SK-N-SH (cell line): ENCODE measurements at regions not wholly inside any gene's neighbourhood (a gene's known extent, or its start where the extent isn't known, plus 50 kb on each side); places are given as distances from the start of the nearest gene placed in this dataset.

Source experiments
- CTCF ChIA-PET: fragments of 300-600, 350-600 bp; formaldehyde crosslinking; extraction: SDS; loops from one replicate; lab custom pipeline; 2021; lab: Yijun Ruan, JAX
- POLR2A ChIA-PET: fragments of 350-600 bp; sonication (Branson Sonifier 250); formaldehyde crosslinking; extraction: SDS; loops from one replicate; lab custom pipeline; 2020; ENCODE audit warnings: antibody characterized with exemption, inconsistent platforms; lab: Yijun Ruan, JAX
- DNase-seq: peaks from one replicate; pipeline ENCODE4 v3.0.0; 2012
- H2AFZ ChIP-seq: fragments of 200-600 bp; sonication (generic); 2 replicates; pipeline ENCODE4 v1.8.1; 2016; ENCODE audit warnings: antibody characterized with exemption, mild to moderate bottlenecking, low read depth
- H3F3A ChIP-seq: fragments of 200-600 bp; sonication (generic); replicated peaks from 2 replicates; pipeline ENCODE3; 2016; ENCODE audit warnings: antibody characterized with exemption, mild to moderate bottlenecking; ENCODE audit not compliant: insufficient read depth
- H3K27ac ChIP-seq, 2 experiments: fragments of 200-500 bp in 1 of 2; fragments of 200-600 bp in 1 of 2; sonication (Bioruptor generic) in 1 of 2; sonication (generic), shearing (Covaris generic) in 1 of 2; 2 replicates each; pipeline versions ENCODE4 v1.5.1 to v1.6.1; 2014 to 2016; ENCODE audit warnings: low read depth in 2 of 2, inconsistent platforms in 1 of 2, low read length in 1 of 2, mild to moderate bottlenecking in 1 of 2, mixed read lengths in 1 of 2
- H3K27me3 ChIP-seq: fragments of 200-600 bp; sonication (generic), shearing (Covaris generic); 2 replicates; pipeline ENCODE4 v1.6.1; 2016; ENCODE audit warnings: mixed run types; ENCODE audit not compliant: insufficient read depth
- H3K36me3 ChIP-seq, 2 experiments: fragments of 200-500 bp in 1 of 2; fragments of 200-600 bp in 1 of 2; sonication (Bioruptor generic) in 1 of 2; sonication (generic) in 1 of 2; replicated peaks in 1 of 2; 2 replicates each; pipeline versions ENCODE3 to v1.5.1; 2014 to 2016; ENCODE audit warnings: low read length in 1 of 2, mild to moderate bottlenecking in 1 of 2; ENCODE audit not compliant: insufficient read depth in 2 of 2, control insufficient read depth in 1 of 2
- H3K4me1 ChIP-seq, 2 experiments: fragments of 200-500 bp in 1 of 2; fragments of 200-600 bp in 1 of 2; sonication (Bioruptor generic) in 1 of 2; sonication (generic), shearing (Covaris generic) in 1 of 2; 2 replicates each; pipeline versions ENCODE4 v1.5.1 to v1.6.1; 2014 to 2016; ENCODE audit warnings: low read depth in 1 of 2, low read length in 1 of 2, mixed run types in 1 of 2; ENCODE audit not compliant: insufficient read depth in 2 of 2, control insufficient read depth in 1 of 2
- H3K4me2 ChIP-seq: fragments of 200-600 bp; sonication (generic), shearing (Covaris generic); 2 replicates; pipeline ENCODE4 v1.6.1; 2017; ENCODE audit warnings: mixed run types
- H3K4me3 ChIP-seq, 2 experiments: fragments of 200-500 bp in 1 of 2; fragments of 200-600 bp in 1 of 2; sonication (Bioruptor generic) in 1 of 2; sonication (generic), shearing (Covaris generic) in 1 of 2; 2 replicates each; pipeline versions ENCODE4 v1.5.1 to v1.8.1; 2014 to 2016; ENCODE audit warnings: low read depth in 2 of 2, inconsistent platforms in 1 of 2, low read length in 1 of 2, mild to moderate bottlenecking in 1 of 2, mixed read lengths in 1 of 2, moderate library complexity in 1 of 2
- H3K79me2 ChIP-seq: fragments of 200-600 bp; sonication (generic); 2 replicates; pipeline ENCODE4 v1.8.1; 2017; ENCODE audit warnings: mild to moderate bottlenecking; ENCODE audit not compliant: insufficient read depth
- H3K9ac ChIP-seq: fragments of 200-600 bp; sonication (generic); 2 replicates; pipeline ENCODE4 v1.6.1; 2017; ENCODE audit warnings: mixed run types
- H3K9me2 ChIP-seq: fragments of 200-600 bp; sonication (generic); 2 replicates; pipeline ENCODE4 v1.6.1; 2017; ENCODE audit warnings: mixed run types
- H3K9me3 ChIP-seq: fragments of 200-600 bp; sonication (generic); 2 replicates; pipeline ENCODE4 v1.6.1; 2017; ENCODE audit warnings: mixed run types, mild to moderate bottlenecking, moderate library complexity
- H4K20me1 ChIP-seq: fragments of 200-600 bp; sonication (generic); 2 replicates; pipeline ENCODE4 v1.6.1; 2017; ENCODE audit warnings: mild to moderate bottlenecking, mixed run types; ENCODE audit not compliant: insufficient read depth
- ELF1 ChIP-seq: IDR thresholded peaks from 2 replicates; pipeline ENCODE4 v1.4.0; 2012
- EP300 ChIP-seq, 2 experiments: IDR thresholded peaks; 2 replicates each; pipeline versions ENCODE4 v1.4.0 to v1.6.1; 2012; ENCODE audit warnings: borderline replicate concordance in 1 of 2, low read depth in 1 of 2, low read length in 1 of 2
- FOXJ3 ChIP-seq: sonication (generic); formaldehyde crosslinking; IDR thresholded peaks from 2 replicates; pipeline ENCODE4 v1.5.1; 2020; ENCODE audit warnings: mild to moderate bottlenecking, missing genetic modification reagents
- FOXM1 ChIP-seq: IDR thresholded peaks from 2 replicates; pipeline ENCODE4 v1.4.0; 2012; ENCODE audit warnings: low read depth, mild to moderate bottlenecking
- JUND ChIP-seq: IDR thresholded peaks from 2 replicates; pipeline ENCODE4 v1.4.0; 2012
- MAX ChIP-seq: IDR thresholded peaks from 2 replicates; pipeline ENCODE4 v1.4.0; 2012; ENCODE audit warnings: low read depth
- NFIC ChIP-seq: IDR thresholded peaks from 2 replicates; pipeline ENCODE4 v1.4.0; 2012; ENCODE audit warnings: borderline replicate concordance
- NRF1 ChIP-seq: IDR thresholded peaks from 2 replicates; pipeline ENCODE4 v1.6.1; 2012; ENCODE audit warnings: low read depth, mild to moderate bottlenecking, low read length
- POLR2AphosphoS5 ChIP-seq: IDR thresholded peaks from 2 replicates; pipeline ENCODE4 v1.6.1; 2012; ENCODE audit warnings: low read depth, low read length
- RAD21 ChIP-seq: IDR thresholded peaks from 2 replicates; pipeline ENCODE4 v1.6.1; 2012; ENCODE audit warnings: mild to moderate bottlenecking, low read length
- REST ChIP-seq: IDR thresholded peaks from 2 replicates; pipeline ENCODE4 v1.6.1; 2012; ENCODE audit warnings: mild to moderate bottlenecking, low read depth, low read length, moderate library complexity
- RXRA ChIP-seq: IDR thresholded peaks from 2 replicates; pipeline ENCODE4 v1.4.0; 2012; ENCODE audit warnings: low read depth, mild to moderate bottlenecking, borderline replicate concordance
- TAF1 ChIP-seq: IDR thresholded peaks from 2 replicates; pipeline ENCODE4 v1.6.1; 2012; ENCODE audit warnings: low read depth, mild to moderate bottlenecking, low read length, moderate library complexity, borderline replicate concordance
- TCF12 ChIP-seq: IDR thresholded peaks from 2 replicates; pipeline ENCODE4 v1.4.0; 2012
- TEAD4 ChIP-seq: IDR thresholded peaks from 2 replicates; pipeline ENCODE4 v1.4.0; 2012; ENCODE audit warnings: mild to moderate bottlenecking, borderline replicate concordance; ENCODE audit not compliant: insufficient read depth
- USF2 ChIP-seq: fragments of 150-350 bp; IDR thresholded peaks from 2 replicates; pipeline ENCODE4 v1.6.1; 2017; ENCODE audit warnings: antibody characterized with exemption, low read length, low read depth, borderline replicate concordance
- WGBS: methylation state at CpG from one replicate; pipeline ENCODE4 v1.1.6; 2017; ENCODE audit warnings: low lambda C conversion rate; 5-methylcytosine and 5-hydroxymethylcytosine counted together
- TF ChIP-seq, protein P1 (sequence below): IDR thresholded peaks from 2 replicates; pipeline ENCODE4 v1.4.0; 2012; ENCODE audit warnings: low read depth, borderline replicate concordance
- TF ChIP-seq, protein P2 (sequence below): fragments of 200-600 bp; sonication (generic); IDR thresholded peaks from 2 replicates; pipeline ENCODE4 v1.6.1; 2017; ENCODE audit warnings: antibody characterized with exemption, mild to moderate bottlenecking, moderate library complexity

GRCh38 chr22:27560781-27561180 is 240.8 kb downstream of the MN1 start (continued):
- TF ChIP-seq REST, result no peak
- TF ChIP-seq FOXJ3 (CRISPR knock-in tag), result no peak
- no peak for TF ChIP-seq TAF1
- no peak for TF ChIP-seq MAX
- no peak for TF ChIP-seq TCF12
- no peak for TF ChIP-seq RAD21
- no peak for TF ChIP-seq POLR2AphosphoS5
- no peak for TF ChIP-seq TEAD4
- TF ChIP-seq, all 33 proteins: peak for 0

DNA sequence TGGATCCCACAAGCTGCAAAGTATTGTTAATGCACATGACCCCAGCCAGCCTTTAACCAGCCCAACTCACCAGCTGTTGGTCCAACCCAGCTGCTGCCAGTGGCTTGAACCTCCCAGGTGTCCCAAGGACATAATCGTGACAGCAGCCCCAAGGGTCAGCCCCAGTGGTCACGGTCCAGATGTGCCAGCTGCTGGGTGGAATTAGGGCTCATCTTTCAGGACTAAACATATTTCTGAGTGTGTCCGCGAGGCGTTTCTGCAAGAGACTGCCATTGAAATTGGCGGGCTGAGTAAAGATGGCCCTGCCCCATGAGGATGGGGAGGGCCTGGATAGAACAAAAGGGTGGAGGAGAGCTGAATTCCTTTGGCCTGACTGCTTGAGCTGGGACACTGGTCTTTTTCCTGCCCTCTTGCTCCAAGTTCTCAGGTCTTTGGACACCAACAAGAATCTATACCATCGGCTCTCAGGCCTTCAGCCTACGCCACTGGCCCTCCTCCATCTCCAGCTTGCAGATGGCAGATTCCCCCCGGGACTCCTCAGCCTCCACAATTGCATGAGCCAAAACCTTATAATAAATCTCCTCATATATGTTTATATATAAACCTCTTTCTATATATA is 240.2 kb downstream of the MN1 start:
- no peak overlapping the region for H3K4me2 ChIP-seq
- no peak for DNase-seq
- H3K4me1 ChIP-seq, result no peaks in the 10 kb centered on the region
- no peaks in the 10 kb centered on the region for H3F3A ChIP-seq
- H3K79me2 ChIP-seq, result no peaks in the 10 kb centered on the region
- CTCF ChIA-PET, result interaction anchor here (0.9 kb wide), 1 partner anchor 26 kb away, joined by 3 read pairs; no protein-coding TSS in a partner anchor
- 75% methylated on average over 4 of the region's 9 CpGs for WGBS
- H3K9me3 ChIP-seq, result no peaks in the 10 kb centered on the region
- no peaks in the 10 kb centered on the region for H3K9me2 ChIP-seq
- peaks cover 7% of the 10 kb centered on the region; the same call in 1 of the 2 replicates for H3K27me3 ChIP-seq
- H3K9ac ChIP-seq, result no peak overlapping the region
- no peaks in the 10 kb centered on the region for H3K36me3 ChIP-seq
- POLR2A ChIA-PET, result no interaction called here
- no peak overlapping the region for H3K4me3 ChIP-seq
- H3K27ac ChIP-seq, result no peak overlapping the region
- H2AFZ ChIP-seq, result no peak overlapping the region
- no peaks in the 10 kb centered on the region for H4K20me1 ChIP-seq
- TF ChIP-seq RXRA, result no peak
- no peak for TF ChIP-seq MAX
- no peak for TF ChIP-seq NRF1
- TF ChIP-seq, protein P1, sequence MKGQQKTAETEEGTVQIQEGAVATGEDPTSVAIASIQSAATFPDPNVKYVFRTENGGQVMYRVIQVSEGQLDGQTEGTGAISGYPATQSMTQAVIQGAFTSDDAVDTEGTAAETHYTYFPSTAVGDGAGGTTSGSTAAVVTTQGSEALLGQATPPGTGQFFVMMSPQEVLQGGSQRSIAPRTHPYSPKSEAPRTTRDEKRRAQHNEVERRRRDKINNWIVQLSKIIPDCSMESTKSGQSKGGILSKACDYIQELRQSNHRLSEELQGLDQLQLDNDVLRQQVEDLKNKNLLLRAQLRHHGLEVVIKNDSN, result no peak
- TF ChIP-seq EP300 (IDR thresholded peaks at IDR 0.05; ENCODE audit: borderline replicate concordance in 1 of 2, low read depth in 1 of 2, low read length in 1 of 2), result no peak
- TF ChIP-seq USF2, result no peak
- TF ChIP-seq, protein P2, sequence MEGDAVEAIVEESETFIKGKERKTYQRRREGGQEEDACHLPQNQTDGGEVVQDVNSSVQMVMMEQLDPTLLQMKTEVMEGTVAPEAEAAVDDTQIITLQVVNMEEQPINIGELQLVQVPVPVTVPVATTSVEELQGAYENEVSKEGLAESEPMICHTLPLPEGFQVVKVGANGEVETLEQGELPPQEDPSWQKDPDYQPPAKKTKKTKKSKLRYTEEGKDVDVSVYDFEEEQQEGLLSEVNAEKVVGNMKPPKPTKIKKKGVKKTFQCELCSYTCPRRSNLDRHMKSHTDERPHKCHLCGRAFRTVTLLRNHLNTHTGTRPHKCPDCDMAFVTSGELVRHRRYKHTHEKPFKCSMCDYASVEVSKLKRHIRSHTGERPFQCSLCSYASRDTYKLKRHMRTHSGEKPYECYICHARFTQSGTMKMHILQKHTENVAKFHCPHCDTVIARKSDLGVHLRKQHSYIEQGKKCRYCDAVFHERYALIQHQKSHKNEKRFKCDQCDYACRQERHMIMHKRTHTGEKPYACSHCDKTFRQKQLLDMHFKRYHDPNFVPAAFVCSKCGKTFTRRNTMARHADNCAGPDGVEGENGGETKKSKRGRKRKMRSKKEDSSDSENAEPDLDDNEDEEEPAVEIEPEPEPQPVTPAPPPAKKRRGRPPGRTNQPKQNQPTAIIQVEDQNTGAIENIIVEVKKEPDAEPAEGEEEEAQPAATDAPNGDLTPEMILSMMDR, result no peak
- no peak for TF ChIP-seq ELF1
- TF ChIP-seq FOXM1, result no peak
- no peak for TF ChIP-seq NFIC
- no peak for TF ChIP-seq REST
- no peak for TF ChIP-seq JUND
